ENCODE measurements at regions not wholly inside any gene's neighbourhood (a gene's known extent, or its start where the extent isn't known, plus 50 kb on each side); places are given as distances from the start of the nearest gene placed in this dataset.

- peak; percentile 27 for DNase-seq (ENCODE audit: low read depth)
- TF ChIP-seq, protein P1, sequence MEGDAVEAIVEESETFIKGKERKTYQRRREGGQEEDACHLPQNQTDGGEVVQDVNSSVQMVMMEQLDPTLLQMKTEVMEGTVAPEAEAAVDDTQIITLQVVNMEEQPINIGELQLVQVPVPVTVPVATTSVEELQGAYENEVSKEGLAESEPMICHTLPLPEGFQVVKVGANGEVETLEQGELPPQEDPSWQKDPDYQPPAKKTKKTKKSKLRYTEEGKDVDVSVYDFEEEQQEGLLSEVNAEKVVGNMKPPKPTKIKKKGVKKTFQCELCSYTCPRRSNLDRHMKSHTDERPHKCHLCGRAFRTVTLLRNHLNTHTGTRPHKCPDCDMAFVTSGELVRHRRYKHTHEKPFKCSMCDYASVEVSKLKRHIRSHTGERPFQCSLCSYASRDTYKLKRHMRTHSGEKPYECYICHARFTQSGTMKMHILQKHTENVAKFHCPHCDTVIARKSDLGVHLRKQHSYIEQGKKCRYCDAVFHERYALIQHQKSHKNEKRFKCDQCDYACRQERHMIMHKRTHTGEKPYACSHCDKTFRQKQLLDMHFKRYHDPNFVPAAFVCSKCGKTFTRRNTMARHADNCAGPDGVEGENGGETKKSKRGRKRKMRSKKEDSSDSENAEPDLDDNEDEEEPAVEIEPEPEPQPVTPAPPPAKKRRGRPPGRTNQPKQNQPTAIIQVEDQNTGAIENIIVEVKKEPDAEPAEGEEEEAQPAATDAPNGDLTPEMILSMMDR (IDR thresholded peaks at IDR 0.05; ENCODE audit: insufficient read depth, low read depth, low read length) = no peak
These were observed 55.7 kb upstream of the PHACTR2 start for GRCh38 chr6:143621876-143622605.

GRCh38 chr6:143621159-143621873, 56.4 kb upstream of the PHACTR2 start:
- no peak for DNase-seq (ENCODE audit: low read depth)
- TF ChIP-seq, protein P1 (IDR thresholded peaks at IDR 0.05; ENCODE audit: insufficient read depth, low read depth, low read length) = no peak
- no peak overlapping the region for H3K4me3 ChIP-seq (ENCODE audit: low read depth, low read length)

More at GRCh38 chr6:143621876-143622605, 55.7 kb upstream of the PHACTR2 start:
- no peak overlapping the region for H3K4me3 ChIP-seq (ENCODE audit: low read depth, low read length)

- no peak overlapping the region for H3K4me3 ChIP-seq (ENCODE audit: low read depth, low read length)
- DNase-seq (ENCODE audit: low read depth) = peak; percentile 72
- TF ChIP-seq, protein P1 (IDR thresholded peaks at IDR 0.05; ENCODE audit: insufficient read depth, low read depth, low read length) = no peak
These were observed 57.3 kb upstream of the PHACTR2 start for GRCh38 chr6:143620447-143620846.

GRCh38 chr6:143619824-143620401, 57.9 kb upstream of the PHACTR2 start:
- H3K4me3 ChIP-seq (ENCODE audit: low read depth, low read length) = no peak overlapping the region
- DNase-seq (ENCODE audit: low read depth) = no peak
- TF ChIP-seq, protein P1 (IDR thresholded peaks at IDR 0.05; ENCODE audit: insufficient read depth, low read depth, low read length) = no peak

- H3K4me3 ChIP-seq (ENCODE audit: low read depth, low read length) = no peak overlapping the region
- DNase-seq (ENCODE audit: low read depth) = no peak
- TF ChIP-seq, protein P1 (IDR thresholded peaks at IDR 0.05; ENCODE audit: insufficient read depth, low read depth, low read length) = no peak
These were observed 61.0 kb upstream of the PHACTR2 start for GRCh38 chr6:143616741-143617140.

DNA sequence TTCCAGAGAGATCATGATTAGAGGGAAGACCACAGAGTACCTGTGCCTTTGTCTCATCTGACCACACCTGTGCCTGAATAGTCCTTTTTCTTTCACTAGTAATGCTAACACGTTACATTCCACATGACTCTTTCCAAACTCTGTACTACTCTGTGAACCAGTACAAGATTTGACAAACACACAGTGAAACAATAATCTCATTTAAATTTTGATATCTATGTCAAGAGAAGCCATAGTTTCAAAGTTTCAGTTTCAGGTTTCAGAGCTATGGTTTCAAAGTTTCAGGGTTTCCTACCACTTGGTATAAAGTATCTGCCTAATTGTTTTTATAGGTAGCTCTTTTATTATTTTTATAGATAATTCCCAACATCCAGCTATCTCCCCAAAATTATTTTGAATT, 62.0 kb upstream of the PHACTR2 start:
- no peak overlapping the region for H3K4me3 ChIP-seq (ENCODE audit: low read depth, low read length)
- TF ChIP-seq, protein P1 (IDR thresholded peaks at IDR 0.05; ENCODE audit: insufficient read depth, low read depth, low read length) = no peak
- no peak for DNase-seq (ENCODE audit: low read depth)
